ENCODE measurements at regions not wholly inside any gene's neighbourhood (a gene's known extent, or its start where the extent isn't known, plus 50 kb on each side); places are given as distances from the start of the nearest gene placed in this dataset.
"Not testable (repeated sequence)": the region's sequence is repeated elsewhere in the genome, so short reads cannot be mapped to it uniquely, and the experiment has no call there.

DNA sequence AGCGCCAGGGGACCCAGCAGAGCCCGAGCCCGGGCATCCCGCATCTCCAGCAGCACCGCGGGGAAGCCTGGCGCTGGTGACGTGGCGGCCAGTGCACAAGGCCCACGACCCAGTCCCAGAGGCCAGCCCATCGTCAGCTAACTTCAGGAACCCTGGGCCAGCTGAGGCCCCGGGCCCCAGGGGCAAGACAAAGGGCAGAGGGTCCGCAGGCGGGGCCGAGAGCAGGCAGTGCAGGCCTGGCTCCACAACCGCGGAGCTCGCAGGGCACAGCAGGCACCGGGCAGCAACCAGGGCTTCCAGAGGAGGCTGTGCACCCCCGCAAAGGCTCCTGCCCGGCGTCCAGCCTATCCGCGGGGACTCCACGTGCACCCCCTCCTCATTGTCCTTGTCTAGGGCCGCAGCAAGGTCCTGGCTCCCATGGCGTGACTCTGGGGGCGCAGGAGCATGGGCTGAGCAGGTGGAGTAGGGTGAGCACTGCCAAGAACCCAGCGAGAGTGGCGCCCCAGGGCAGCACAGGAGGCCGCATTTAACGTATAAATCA is 352.5 kb downstream of the KCNJ18 start:
- DNase-seq = not testable (repeated sequence)

DNA sequence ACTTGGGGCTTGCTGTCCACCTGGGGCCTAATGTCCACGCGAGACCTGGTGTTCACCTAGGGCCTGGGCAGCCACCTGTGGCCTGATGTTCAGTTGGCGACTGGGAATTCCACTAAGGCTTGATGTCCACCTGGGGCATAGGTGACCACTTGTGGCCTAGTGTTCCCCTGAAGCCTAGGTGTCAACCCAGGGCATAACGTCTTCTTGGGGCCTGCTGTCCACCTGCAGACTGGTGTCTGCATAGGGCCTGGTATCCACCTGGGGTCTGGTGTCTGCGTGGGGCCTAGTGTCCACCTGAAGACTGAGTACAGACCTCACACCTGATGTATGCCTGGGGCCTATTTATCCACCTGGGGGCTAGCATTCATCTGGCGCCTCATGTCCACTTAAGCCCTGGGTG is 355.2 kb downstream of the KCNJ18 start:
- not testable (repeated sequence) for H3K4me1 ChIP-seq (ENCODE audit: control insufficient read depth, insufficient read depth, low read length); H3K4me3 ChIP-seq (ENCODE audit: low read length); H3K27ac ChIP-seq (ENCODE audit: low read length); H3K27me3 ChIP-seq (ENCODE audit: control insufficient read depth, insufficient read depth, low read length); DNase-seq; H3K36me3 ChIP-seq (ENCODE audit: control insufficient read depth, insufficient read depth, low read length)
- WGBS (ENCODE audit: insufficient coverage) = 96% methylated on average over 3 of the region's 6 CpGs
- peaks cover 11% of the 10 kb centered on the region for H3K9me3 ChIP-seq (replicated peaks; ENCODE audit: control insufficient read depth, low read depth, low read length)

More for the DNA sequence above, 352.5 kb downstream of the KCNJ18 start:
- H3K36me3 ChIP-seq (ENCODE audit: control insufficient read depth, insufficient read depth, low read length); H3K4me3 ChIP-seq (ENCODE audit: low read length); H3K27me3 ChIP-seq (ENCODE audit: control insufficient read depth, insufficient read depth, low read length); H3K9me3 ChIP-seq (replicated peaks; ENCODE audit: control insufficient read depth, low read depth, low read length); H3K27ac ChIP-seq (ENCODE audit: low read length); H3K4me1 ChIP-seq (ENCODE audit: control insufficient read depth, insufficient read depth, low read length): not testable (repeated sequence)
- no CpG with 5 or more reads among the region's 32 CpGs for WGBS (ENCODE audit: insufficient coverage)

DNA sequence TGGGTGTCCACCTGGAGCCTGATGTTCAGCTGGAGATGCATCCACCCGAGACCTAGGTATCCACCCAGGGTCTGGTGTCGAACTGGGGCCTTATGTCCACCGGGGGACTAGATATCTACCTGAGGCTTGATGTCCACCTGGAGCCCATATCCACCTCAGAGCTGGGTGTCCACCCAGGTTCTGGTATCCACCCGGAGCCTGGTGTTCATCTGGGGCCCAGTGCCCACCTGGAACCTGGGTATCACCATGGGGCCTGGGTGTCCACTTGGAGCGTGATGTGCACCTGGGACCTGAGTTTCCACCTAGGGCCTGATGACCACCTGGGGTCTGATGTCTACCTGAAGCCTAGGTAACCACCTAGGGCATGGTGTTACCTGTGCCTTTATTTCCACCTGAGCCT is 355.9 kb downstream of the KCNJ18 start:
- peaks cover 11% of the 10 kb centered on the region for H3K9me3 ChIP-seq (replicated peaks; ENCODE audit: control insufficient read depth, low read depth, low read length)
- H3K36me3 ChIP-seq (ENCODE audit: control insufficient read depth, insufficient read depth, low read length); H3K4me3 ChIP-seq (ENCODE audit: low read length); H3K27me3 ChIP-seq (ENCODE audit: control insufficient read depth, insufficient read depth, low read length); H3K4me1 ChIP-seq (ENCODE audit: control insufficient read depth, insufficient read depth, low read length); H3K27ac ChIP-seq (ENCODE audit: low read length); DNase-seq: not testable (repeated sequence)
- WGBS (ENCODE audit: insufficient coverage) = 71% methylated on average over 2 of the region's 5 CpGs

DNA sequence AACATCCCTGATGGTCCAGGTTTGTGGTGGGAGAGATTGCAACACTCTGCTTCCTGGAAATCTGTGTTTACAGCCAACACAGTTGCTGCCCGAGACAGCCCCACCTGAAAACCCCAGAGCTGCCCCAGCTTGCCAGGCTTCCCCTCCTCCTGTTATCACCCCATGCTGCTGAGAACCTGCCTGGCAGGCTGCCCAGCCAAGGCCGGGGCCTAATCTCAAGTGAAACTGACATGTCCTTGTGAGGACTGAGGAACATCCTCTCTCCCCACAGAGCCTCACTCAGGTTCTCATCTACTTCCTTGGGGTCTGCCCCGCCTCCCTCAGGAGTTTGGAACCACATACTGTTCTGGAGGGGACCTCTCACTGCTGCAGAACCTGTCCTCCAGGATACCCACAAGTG is 358.4 kb downstream of the KCNJ18 start:
- H3K36me3 ChIP-seq (ENCODE audit: control insufficient read depth, insufficient read depth, low read length); H3K4me1 ChIP-seq (ENCODE audit: control insufficient read depth, insufficient read depth, low read length); H3K27ac ChIP-seq (ENCODE audit: low read length); H3K4me3 ChIP-seq (ENCODE audit: low read length); DNase-seq; H3K27me3 ChIP-seq (ENCODE audit: control insufficient read depth, insufficient read depth, low read length): not testable (repeated sequence)
- peaks cover 13% of the 10 kb centered on the region for H3K9me3 ChIP-seq (replicated peaks; ENCODE audit: control insufficient read depth, low read depth, low read length)
- WGBS (ENCODE audit: insufficient coverage) = no CpG with 5 or more reads among the region's 3 CpGs

DNA sequence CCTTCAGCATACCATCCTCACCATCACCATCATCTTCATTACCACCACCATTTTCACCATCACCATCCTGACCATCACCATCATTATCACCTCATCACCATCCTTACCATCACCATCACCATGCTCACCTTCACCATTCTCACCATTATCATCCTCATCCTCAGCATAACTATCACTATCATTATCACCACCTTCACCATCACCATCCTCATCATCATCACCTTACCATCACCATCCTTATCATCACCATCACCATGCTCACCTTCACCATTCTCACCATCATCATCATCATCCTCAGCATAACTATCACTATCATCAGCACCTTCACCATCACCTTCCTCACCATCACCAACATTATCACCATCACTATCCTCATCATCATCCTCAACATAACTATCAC is 360.4 kb downstream of the KCNJ18 start:
- H3K4me1 ChIP-seq (ENCODE audit: control insufficient read depth, insufficient read depth, low read length); H3K27ac ChIP-seq (ENCODE audit: low read length); H3K27me3 ChIP-seq (ENCODE audit: control insufficient read depth, insufficient read depth, low read length); DNase-seq; H3K36me3 ChIP-seq (ENCODE audit: control insufficient read depth, insufficient read depth, low read length); H3K4me3 ChIP-seq (ENCODE audit: low read length): not testable (repeated sequence)
- H3K9me3 ChIP-seq (replicated peaks; ENCODE audit: control insufficient read depth, low read depth, low read length) = peaks cover 14% of the 10 kb centered on the region

DNA sequence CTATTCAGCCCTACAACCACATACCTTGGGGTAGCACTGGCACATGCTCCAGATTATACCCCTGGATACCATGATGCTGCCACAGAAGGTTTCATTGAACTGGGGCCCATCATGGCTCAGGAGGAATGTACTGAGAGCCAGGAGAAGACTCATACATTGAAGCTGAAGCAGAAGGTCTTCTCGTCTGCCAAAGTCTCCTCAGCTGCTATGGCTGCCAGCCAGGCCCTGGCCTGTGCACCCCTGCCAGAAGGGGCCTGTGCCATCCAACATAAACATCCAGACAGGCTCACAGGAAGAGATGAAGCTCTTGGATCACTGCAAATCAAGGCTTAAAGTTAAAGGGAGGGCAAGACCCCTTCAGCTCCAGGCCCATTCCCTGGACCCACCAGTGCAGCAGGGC is 364.2 kb downstream of the KCNJ18 start:
- H3K9me3 ChIP-seq (replicated peaks; ENCODE audit: control insufficient read depth, low read depth, low read length); H3K4me1 ChIP-seq (ENCODE audit: control insufficient read depth, insufficient read depth, low read length); H3K27ac ChIP-seq (ENCODE audit: low read length); H3K36me3 ChIP-seq (ENCODE audit: control insufficient read depth, insufficient read depth, low read length); H3K27me3 ChIP-seq (ENCODE audit: control insufficient read depth, insufficient read depth, low read length); DNase-seq; H3K4me3 ChIP-seq (ENCODE audit: low read length): not testable (repeated sequence)
- 33% methylated on average over 1 of the region's 1 CpG for WGBS (ENCODE audit: insufficient coverage)

DNA sequence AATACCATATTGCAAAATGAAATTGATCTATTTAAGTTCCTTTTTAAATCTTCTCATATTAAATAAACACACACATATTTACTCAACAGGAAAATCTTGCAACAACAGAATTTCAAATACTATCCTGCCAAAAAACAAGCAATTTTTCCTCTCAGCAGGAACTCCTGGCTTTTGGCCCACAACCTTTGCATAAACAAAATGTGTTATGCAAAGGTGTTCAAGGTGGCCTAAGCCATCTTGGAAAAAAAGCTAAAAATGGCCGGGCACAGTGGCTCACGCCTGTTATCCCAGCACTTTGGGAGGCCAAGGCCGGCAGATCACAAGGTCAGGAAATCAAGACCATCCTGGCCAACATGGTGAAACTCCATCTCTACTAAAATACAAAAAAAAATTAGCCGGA is 383.6 kb downstream of the KCNJ18 start:
- H3K27ac ChIP-seq (ENCODE audit: low read length); H3K4me3 ChIP-seq (ENCODE audit: low read length); H3K27me3 ChIP-seq (ENCODE audit: control insufficient read depth, insufficient read depth, low read length); H3K36me3 ChIP-seq (ENCODE audit: control insufficient read depth, insufficient read depth, low read length); DNase-seq; H3K9me3 ChIP-seq (replicated peaks; ENCODE audit: control insufficient read depth, low read depth, low read length); H3K4me1 ChIP-seq (ENCODE audit: control insufficient read depth, insufficient read depth, low read length): not testable (repeated sequence)
- WGBS (ENCODE audit: insufficient coverage) = no CpG with 5 or more reads among the region's 4 CpGs

DNA sequence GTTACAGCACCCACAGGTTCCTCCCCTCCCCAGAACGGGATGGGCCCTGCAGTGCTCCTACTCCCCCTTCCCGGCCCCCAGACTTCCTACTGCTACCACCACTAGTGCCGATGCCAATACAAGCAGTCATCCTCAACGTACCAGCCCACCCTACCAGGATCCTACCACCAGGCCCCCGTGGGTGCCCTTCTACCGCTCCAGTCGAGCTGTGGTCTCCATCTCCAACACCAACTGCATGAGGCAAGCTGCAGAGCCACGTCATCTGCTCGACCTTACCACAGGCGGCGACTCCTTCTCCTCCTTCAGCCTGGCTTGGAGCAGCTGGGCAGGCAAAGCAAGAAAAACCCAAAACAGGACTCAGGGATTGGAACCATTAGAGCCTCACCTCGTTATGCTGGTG is 396.3 kb downstream of the KCNJ18 start:
- not testable (repeated sequence) for H3K4me3 ChIP-seq (ENCODE audit: low read length); H3K4me1 ChIP-seq (ENCODE audit: control insufficient read depth, insufficient read depth, low read length); H3K27me3 ChIP-seq (ENCODE audit: control insufficient read depth, insufficient read depth, low read length); H3K36me3 ChIP-seq (ENCODE audit: control insufficient read depth, insufficient read depth, low read length); H3K27ac ChIP-seq (ENCODE audit: low read length); H3K9me3 ChIP-seq (replicated peaks; ENCODE audit: control insufficient read depth, low read depth, low read length); DNase-seq
- 53% methylated on average over 4 of the region's 12 CpGs for WGBS (ENCODE audit: insufficient coverage)

DNA sequence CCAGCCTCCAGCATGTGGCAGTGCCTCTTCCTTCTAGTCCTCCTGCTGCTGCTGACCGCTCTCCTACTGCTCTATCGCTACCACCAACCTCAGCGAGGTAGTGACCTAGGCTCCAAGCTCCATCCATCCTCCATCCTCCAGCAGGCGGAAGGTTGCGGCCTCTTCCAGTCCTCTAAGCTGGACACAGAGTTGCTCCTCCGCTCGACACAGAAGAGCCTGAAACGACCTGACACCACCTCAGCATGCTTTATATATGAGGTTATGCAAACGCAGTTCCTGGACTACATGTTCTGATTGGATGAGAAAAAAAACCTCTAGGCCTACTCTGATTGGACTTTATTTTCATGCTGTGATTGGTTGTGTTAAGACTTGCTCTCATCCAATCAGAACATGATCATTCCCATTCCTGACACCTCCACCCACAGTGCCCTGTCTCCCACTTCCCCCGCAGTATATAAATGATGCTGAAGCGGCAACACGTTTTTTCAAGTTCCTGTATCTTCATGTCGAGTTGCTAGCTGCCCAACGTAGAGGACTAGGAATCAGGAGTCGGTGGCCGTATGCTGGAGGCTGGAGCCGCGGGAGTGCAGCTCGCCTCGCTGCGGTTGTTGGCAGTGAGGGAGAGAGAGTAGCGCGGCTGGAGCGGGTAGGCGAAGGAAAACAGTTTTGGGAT is 398.1 kb downstream of the KCNJ18 start:
- no peak for DNase-seq
- Histone ChIP-seq H3K27ac (ENCODE audit: low read length) (no peak overlapping the region), H3K36me3 (ENCODE audit: control insufficient read depth, insufficient read depth, low read length) (no peaks in the 10 kb centered on the region), H3K27me3 (ENCODE audit: control insufficient read depth, insufficient read depth, low read length) (no peaks in the 10 kb centered on the region), H3K4me1 (ENCODE audit: control insufficient read depth, insufficient read depth, low read length) (no peaks in the 10 kb centered on the region), H3K9me3 (replicated peaks; ENCODE audit: control insufficient read depth, low read depth, low read length) (peaks cover 3% of the 10 kb centered on the region), H3K4me3 (ENCODE audit: low read length) (no peak overlapping the region)
- WGBS (ENCODE audit: insufficient coverage) = 90% methylated on average over 19 of the region's 25 CpGs

DNA sequence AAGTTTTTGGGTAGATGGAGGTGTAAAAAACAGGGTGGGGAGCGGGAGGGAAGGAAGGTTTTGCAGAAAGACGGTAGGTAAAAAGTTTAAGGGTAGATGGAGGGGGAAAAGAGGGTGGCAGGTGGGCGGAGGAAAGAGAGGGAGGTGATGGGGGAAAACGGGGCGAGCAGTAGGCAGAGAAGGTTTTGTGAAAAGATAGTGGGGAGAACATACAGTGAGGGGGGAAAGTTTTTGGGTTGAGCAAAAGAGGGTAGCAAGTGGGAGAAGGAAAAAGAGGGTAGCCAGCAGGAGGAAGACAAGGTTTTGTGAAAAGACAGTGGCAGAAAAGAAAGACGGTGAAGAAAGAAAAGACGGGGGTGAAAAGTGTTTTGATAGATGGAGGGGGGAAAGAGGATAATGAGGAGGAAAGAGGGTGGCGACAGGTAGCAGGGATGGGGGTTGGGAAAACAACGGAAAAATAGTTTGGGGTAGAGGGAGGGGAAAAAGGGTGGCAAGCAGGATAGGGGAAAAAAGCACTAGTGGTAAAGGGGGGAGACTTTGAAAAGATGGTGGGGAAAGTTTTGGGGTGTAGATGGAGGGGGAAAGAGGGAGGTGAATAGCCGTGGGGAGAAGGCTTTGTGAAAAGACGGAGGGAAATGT is 398.8 kb downstream of the KCNJ18 start:
- WGBS (ENCODE audit: insufficient coverage) = 75% methylated on average over 9 of the region's 11 CpGs

More for the DNA sequence above, 398.8 kb downstream of the KCNJ18 start:
- not testable (repeated sequence) for DNase-seq; H3K4me3 ChIP-seq (ENCODE audit: low read length); H3K27ac ChIP-seq (ENCODE audit: low read length); H3K4me1 ChIP-seq (ENCODE audit: control insufficient read depth, insufficient read depth, low read length); H3K27me3 ChIP-seq (ENCODE audit: control insufficient read depth, insufficient read depth, low read length); H3K36me3 ChIP-seq (ENCODE audit: control insufficient read depth, insufficient read depth, low read length); H3K9me3 ChIP-seq (replicated peaks; ENCODE audit: control insufficient read depth, low read depth, low read length)

Data from muscle of leg (tissue), 3 donors.